ENCODE measurements at regions not wholly inside any gene's neighbourhood (a gene's known extent, or its start where the extent isn't known, plus 50 kb on each side); places are given as distances from the start of the nearest gene placed in this dataset.
A peak's percentile ranks its signal among the peaks of the same experiment; 100 is the strongest.

DNA sequence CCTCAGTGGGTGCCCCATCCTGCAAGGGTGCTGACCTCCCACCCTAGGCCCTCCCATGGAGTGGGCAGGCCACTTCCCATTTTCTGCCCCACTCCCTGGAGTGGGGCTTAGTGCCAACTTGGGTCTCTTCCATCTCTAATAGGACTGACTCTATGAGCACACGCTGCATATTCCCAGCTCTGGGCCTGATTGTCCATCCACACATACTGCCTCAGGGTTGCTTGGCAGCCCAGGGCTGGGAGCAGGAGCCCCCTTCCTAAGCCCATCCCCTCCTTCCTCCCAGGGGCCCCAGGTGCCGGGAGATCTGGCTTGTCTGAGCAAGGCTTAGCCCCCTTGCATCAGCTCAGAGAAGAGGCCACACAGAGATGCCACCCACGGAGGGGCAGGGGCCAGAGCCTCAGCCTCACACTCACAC lies 55.1 kb downstream of the PJA1 start:
- no peak for DNase-seq (ENCODE audit: low read depth in 2 of 2)

DNA sequence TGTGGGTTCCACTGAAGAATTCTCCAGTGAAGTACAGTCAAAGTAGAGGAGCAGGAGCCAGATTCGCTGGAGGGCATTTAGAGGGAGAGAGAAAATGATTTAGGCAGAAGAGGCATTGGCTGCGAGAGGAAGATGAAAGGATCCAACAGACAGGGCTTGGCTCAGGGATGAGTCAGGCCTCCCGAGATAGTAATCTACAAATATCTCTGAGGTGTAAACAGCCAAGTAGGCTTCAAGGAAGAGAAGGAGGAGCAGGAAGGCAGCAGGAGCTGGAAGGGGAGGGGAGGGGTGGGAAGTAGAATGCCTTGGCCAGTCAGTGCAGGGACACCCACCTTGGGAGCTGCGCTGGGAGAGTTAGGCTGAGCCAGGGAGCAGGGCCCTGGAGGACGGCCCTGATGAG lies 55.5 kb downstream of the PJA1 start:
- no peak for DNase-seq (ENCODE audit: low read depth in 2 of 2)

DNA sequence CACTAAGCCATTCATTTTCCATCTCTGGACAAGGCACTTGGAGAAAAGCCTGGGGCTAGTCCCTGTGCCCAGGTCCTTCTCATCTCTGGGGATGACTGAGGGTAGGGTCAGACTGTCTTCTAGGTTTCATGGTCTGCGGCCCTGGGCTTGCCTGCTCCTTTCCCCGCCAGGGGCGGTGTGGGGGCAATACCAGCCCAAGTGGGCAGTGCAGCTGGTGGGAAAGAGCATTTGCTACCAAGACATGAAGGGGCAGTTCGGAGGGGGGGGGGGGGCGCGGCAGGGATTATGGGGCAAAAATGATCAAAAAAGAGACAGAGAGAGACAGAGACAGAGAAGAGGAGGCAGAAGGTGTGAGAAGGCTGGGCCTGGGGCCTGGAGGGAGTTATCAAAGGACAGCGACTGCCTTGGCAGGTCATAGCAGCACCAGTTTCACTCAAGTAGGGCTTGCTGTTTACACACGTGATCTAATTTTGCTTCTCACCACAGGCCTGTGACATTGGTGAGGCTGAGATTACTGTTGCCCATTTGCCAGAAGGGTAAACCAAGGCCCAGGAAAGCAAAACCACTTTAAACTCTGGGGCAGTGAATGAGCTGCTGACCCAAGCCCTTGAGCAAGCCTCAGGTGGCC lies 56.1 kb downstream of the PJA1 start:
- no peak for DNase-seq (ENCODE audit: low read depth in 2 of 2)

DNA sequence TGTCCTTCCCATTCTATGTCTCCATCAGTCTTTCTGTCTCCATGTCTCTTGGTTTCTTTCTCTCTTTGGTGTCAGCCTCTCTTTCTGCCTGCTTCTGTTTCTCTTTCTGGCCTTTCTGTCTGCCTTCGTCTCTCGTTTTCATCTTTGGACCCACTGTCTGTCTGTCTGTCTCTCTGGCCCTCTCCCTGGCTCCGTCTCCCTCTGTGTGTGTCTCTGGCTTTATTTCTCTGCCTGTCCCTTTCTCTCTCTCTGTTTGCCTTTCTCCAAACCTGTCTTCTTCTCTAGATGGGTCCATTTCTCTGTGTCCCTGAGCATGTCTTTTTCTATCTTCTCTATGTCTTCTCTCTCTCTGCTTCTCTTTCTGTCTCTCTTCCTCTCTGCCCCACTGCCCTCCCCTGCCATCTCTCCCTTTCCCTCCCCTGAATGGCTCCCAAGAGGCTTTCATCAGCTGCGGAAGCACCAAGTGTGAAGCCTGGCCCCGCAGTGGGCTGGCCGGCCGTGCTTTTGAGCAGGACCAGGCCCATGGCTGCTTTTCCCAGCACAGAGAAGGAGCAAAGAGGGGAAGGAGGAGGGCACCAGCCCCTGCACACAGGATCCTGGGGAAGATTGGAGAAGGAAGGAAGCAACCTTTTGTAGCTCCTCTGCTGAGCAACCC lies 57.4 kb downstream of the PJA1 start:
- DNase-seq (ENCODE audit: low read depth in 2 of 2): no peak

DNA sequence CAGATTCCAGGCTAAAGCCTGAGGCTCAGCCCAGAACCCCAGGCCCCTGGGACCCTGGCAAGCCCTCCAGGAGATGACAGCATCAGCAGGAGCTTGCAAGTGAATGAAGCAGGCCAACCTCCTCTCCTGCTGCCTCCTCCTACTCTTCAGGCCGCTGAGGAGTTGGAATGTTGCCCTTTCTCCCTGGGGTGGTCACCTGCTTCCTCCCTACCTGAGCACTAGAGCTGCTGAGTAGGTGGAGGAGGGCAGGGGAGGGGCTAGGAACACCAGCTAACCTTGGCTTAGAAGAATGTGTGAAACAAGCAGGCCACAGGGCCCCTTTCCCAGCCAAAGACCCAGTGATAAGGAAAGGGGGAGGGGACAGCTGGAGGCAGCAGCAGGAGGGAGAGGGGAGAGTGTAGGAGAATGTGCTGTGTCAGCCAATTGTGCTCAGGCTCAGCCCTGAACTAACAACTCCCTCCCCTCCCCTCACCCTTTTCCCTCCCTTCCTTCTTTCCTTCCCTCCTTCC lies 58.0 kb downstream of the PJA1 start:
- no peak for DNase-seq (ENCODE audit: low read depth in 2 of 2)

DNA sequence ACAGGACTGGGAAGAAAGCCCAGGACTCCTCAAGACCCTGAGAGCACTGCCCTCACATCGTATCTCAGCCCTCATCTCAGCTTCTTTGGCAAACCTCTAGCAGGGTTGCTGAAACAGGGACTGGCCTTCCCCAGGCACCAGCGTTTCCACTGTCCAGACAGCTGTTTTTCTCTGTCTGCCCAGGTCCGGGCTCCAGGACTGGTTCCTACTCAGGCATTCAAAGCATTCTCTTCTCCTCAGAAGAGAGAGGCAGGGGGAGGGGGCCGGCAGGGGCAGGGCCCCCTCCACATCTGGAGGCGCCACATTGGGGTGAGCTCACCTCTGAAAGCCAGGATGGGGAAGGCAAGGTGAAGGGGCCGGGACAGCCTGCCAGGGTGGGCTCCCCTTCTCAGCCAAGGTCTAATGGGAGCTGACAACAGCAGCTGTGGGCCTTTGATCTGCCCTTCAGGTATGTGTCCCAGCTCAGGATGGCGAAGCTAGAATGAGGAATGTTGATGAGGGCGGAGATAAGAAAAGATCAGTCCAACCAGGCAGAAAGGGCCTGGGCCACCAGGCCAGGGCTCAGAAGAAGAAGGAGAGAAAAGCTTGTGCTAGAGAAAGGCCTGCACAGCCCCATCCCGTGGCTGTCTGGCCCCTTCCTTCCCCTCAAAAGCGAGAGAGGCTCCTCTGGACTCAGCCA lies 60.4 kb downstream of the PJA1 start:
- DNase-seq (ENCODE audit: low read depth in 2 of 2): no peak

DNA sequence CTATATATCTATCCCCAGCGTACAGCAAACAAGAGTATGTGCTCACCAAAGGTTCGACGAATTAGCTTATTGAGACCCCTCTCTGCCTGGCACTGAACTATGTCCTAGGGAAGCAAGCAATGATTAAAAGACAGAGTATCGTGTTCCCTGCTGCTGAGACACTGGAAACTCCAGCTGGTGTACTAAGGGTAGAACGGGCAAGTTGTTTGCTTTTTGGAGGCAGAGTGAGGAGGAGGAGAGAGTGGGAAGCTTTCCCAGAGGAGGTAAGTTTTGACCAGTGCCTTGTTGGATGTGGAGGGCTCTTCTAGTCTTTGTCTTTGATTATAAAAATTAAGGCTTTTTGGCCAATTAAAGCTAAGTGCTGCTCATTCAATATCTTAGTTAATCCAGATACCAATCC lies 61.7 kb downstream of the PJA1 start:
- DNase-seq (ENCODE audit: low read depth in 2 of 2): no peak

DNA sequence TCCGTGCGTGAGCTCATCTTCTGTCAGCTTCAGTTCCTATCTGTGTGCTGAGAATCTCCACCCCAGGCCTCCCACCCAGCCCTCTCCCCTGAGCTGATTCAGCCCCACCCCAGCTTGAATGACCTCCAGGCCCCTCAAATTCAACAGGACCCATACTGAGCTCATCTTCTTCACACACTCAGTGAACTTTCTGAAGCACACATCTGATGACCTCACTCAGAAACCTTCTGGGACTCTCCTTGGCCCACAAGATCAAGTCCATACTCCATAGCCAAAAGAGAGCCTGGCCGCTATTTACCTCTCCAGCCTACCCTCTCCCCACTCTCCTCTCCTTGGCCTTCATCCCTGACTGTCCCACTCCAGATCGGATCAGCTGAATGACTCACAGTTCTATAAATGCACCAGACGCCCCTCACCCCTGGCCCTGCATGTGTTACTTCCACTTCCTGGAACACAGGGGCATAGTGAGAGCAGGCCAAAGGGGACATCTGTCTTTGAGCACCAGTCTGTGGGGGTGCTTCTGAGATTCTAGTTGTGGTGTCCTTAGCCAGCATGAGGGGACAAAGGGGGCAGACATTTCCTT lies 62.5 kb downstream of the PJA1 start:
- no peak for DNase-seq (ENCODE audit: low read depth in 2 of 2)

DNA sequence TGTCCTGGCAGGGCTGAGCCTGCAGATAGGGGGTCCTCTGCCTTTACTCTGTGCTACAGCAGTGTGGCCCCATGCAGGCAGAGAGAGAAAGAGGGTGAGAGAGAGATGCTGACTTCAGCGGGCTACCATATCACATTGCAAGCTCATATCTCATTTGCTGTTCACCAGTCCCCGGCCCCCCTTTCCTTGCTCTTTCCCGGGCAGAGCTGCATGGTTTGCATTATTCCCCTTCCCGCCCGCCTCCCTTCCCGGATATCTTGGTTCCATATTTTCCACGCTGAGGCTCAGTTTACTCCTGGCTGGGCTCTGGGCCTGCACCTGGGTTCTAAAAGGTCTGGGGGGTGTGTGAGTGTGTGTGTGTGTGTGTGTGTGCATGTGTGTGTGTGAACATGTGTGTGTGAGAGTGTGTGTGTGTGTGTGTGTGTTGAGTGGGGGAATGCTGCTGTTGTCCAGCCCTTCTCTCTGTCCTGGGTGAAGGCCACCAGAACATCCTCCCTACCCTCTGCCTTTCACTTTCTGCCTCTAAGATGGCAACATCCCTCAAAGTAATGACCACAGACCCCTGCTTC lies 63.5 kb downstream of the PJA1 start:
- no peak for DNase-seq (ENCODE audit: low read depth in 2 of 2)

DNA sequence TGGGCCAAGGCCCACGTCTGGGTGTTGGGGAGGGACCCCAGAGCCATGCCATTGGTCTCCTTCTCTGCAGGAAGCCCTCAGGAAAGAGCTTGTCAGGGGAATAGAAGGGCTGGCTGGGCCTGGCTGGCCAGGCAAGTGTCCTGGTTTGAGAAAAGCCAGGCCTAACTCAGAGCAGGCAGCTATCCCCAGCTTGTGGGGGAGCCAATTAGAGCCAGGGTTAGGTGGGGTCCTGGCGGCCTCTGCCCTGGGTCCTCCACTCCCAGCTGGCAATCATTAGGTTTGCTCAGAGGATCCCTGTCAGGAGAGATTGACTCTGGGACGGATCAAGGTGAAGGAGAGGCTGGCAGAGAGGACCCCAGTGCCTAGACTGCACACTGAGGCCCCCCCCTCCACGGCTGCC lies 64.8 kb downstream of the PJA1 start:
- DNase-seq (ENCODE audit: low read depth in 2 of 2): no peak

DNA sequence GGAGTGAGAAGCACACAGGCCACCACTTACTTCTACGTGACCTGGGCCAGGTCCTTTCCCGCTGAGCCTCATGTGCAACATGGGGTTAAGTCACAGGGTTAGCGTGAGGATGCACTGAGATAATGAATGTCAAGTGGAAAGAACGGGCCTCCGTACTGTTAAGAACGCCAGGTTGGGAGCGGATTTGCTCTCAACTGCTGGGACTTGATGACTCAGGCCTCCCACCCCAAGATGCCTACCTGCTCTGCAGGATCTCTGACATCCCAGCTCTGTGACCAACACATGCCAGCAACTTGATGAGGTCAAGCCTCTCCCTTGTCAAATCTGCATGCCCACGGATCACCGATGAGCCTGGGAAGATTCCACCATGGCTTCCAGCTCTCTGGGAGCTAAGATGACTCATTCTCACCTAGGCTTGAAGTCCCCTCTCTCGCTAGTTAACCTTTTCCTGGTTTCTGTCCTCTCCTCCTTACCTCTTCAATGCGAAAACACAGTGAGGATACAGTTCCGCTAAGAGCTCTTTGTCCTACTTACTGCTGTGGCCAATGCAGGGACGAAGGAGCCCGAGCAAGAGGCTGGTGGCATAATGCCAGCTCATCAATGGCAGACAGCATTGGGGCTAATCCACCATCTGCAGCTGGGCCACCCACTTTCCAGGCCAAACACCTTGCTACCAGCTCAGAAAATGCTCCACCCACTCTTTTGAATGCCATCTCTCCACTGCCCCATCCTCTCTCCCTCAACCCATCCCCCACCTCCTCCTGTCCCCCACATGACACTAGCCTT lies 67.6 kb downstream of the PJA1 start:
- DNase-seq (ENCODE audit: low read depth in 2 of 2): no peak

DNA sequence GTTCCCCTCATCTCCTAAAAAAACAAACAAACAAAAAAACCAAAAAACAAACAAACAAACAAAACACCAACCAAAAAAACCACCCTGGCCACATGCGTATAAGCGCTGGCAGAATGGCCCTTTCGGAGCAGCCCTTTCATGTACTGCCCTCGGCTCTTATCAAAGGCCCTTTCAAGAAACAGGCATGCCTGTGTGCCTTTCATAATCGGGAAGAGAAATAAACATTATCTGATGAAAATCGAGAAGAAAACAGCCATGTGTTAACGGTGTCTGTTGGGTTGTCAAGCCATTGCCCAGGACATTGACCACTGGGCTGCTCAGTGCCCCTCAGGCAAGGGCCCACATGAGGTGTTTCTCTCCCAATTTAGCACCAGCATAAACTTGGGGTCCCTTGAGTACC lies 68.3 kb downstream of the PJA1 start:
- DNase-seq (ENCODE audit: low read depth in 2 of 2): no peak

DNA sequence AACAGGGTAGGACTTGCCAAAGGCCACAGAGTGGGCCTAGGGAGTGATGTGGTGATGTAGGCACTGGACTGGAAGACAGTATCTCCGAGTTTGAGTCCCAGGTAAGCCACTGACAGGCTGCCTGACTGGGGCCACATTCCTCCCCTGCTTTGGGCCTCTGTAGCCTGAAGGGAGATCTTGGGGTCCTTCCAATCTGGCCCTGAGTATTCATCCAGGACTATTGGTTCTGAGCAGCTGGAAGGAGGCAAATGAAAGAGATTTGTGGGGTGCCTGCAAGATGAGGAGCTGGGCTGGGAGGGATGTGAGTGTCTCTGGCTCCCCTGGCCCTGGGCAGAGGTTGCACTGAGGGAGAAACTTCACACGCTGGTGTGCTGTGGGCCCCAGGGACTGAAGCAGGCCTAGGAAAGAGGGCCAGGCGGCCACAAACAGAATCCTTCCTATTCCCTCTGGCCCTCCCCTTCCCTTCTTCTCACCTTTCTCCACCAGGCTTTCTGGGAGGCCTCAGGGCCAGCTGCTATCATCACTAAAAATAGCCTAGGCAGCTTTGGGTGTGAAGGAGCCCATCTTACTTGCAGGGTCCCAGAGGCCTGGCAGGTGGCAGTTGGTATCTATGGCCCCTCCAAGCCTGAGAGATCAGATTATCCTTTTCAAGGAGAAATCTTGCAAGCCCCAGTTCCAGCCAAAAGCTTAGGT lies 70.1 kb downstream of the PJA1 start:
- no peak for DNase-seq (ENCODE audit: low read depth in 2 of 2)

DNA sequence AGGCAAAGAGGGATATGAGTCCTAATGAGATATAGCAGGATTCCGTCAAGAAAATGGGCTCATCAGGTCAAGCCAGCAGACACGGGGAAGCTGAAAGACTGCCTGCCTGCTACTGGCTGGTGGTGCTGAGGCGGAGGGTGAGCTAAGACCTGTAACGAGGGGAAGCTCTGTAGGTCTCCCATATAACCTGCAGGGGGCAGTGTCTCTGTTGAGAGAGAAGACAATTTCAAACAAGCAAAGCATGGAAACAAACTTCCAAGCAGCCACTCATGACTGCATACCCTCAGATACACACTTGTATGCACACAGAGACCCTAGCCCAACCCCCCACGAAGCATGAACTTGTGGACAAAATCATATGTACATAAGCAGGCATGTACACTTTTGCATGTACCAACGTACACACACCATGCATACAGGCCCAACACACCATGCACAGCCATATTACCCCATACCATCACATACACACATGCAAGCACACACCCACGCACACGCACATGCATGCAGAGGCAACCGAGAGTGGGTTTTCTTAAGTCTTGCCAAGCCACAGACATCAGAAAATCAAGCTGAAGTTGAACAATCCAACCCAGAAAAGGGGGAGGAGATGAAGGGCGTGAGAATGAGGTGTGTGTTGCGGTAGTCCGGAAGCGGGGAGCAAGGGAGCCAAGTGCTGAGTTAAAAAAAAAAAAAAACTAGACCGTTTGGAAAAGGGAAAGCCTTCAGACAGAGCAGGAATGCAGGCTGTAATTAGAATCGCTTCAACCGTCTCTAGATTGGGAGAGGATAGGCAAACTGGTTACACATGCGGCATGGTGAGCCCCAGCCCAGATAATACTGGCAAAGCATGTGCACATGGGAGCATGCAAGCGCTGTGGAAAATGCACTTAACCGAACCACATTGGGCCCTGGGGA lies 71.0 kb downstream of the PJA1 start:
- peak in 1 of 2 donors; percentile 4 for DNase-seq (ENCODE audit: low read depth in 2 of 2)

DNA sequence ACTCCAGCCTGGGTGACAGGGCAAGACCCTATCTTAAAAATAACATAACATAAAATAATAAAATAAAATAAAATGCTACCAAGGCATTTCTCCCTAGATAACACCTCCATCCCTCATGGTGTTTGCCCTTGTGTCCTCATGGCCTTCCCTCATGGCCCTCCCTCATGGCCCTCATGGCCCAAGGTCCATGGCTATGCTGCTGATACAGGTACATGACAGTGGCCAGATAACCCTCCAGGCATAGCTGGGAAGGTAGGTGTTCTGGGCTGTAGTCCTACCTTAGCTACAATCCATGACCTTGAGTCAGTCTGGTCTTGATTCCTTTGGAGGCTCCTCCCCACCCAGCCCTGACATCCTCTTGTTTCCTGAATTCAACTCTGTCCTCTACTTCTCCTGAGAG lies 75.2 kb downstream of the PJA1 start:
- no peak for DNase-seq (ENCODE audit: low read depth in 2 of 2)

DNA sequence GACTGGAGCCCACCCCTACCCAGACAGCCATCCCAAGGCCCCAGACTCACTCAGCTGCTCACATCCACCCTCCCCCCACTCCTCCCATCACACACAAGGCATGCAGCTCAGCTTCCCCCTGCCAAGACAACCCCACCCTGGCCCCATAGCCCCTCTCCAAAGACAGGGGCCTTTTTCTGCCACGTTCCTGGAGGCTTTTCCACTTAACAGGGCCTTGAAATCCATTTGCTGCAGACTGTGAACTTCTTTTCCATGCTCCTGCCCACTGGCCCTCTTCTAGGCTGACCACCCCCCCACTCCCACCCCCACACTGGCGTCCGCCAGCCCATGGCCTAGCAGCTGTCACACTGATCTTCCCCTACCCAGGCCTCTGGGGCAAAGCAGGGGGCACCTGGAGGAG lies 76.0 kb downstream of the PJA1 start:
- no peak for DNase-seq (ENCODE audit: low read depth in 2 of 2)

DNA sequence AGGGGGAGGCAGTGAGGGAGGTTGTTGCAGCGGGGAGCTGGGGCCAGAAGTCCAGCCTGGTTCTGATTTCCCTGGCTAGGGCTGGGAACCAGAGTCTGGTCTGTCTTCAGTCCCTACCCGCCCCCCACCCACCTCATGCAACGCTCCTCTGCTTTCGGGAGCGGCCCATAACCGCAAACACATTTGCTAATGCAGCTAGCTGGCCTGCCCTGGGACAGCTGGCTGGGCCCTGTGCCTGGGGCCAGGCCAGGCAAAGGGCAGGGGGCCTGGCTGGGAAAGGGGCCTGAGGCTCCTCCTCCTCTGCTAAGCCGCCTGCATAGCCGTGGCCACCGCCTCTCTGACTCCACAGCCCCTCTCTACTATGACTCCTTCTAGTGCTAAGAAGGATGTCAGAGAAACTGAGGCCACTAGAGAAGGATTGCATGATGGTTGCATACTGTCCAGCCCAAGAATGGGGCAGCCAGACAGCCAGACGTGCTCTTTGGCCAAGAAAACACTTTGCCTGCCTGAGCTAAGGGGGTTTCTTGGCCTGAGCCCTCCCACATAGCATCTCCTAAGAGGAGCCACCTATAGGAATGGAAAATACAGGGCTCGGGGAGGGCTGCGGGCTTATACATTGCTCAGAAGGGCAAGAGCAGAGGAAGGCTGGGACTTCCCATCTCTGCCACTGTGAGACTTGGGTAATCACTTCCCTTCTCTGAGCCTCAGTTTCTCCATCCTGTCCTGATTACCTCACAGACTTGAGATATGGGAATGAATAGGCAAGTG lies 76.9 kb downstream of the PJA1 start:
- no peak for DNase-seq (ENCODE audit: low read depth in 2 of 2)

DNA sequence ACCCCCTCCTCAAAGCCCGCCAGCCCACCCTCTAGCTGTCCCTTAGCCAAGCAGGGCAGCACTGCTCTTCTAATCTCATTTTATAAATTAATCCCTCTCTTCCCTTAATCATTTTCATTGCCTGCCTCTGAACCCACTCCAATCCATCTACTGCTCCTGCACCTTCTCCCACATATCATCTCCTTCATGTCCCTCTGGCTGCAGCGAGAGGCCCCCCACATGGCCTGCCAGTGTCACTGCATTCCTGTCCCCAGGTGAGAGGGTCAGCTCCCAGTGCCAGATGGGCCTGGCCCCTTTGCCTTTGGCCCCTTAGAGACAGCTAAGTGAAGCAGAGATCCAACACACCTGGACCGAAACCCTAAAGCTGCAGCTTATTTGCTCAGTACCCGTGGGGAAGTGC lies 79.4 kb downstream of the PJA1 start:
- no peak for DNase-seq (ENCODE audit: low read depth in 2 of 2)

DNA sequence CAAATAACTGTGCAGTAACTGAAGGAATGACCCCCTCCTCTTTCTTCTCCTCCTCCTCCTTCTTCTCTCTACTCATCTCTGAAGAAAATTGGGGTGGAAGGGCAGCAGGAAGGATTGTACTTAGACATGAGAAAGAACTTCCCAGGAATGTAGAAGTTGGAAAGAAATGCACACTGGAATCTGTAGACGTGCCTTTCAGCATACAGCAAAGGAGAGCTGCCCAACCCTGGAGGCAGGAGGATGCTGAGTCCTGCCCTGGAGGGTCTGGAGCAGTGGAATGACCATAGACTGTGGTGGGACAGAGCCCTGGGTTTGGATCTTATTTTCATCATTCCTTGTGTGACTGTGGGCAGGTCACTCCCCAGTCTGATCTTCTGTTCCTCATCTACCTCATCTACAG lies 80.1 kb downstream of the PJA1 start:
- no peak for DNase-seq (ENCODE audit: low read depth in 2 of 2)
